Lung (tissue), 11 donors: ENCODE measurements at regions not wholly inside any gene's neighbourhood (a gene's known extent, or its start where the extent isn't known, plus 50 kb on each side); places are given as distances from the start of the nearest gene placed in this dataset.

Experiments
- ATAC-seq: fragments of 200-7000 bp; cut with Tn5 transposase; one replicate; pipeline ENCODE4 v1.9.1; 2020; ENCODE audit warnings: moderate number of reproducible peaks; ENCODE audit not compliant: insufficient read depth, low FRiP score
- DNase-seq, 3 donors: peaks; one replicate each; pipeline ENCODE4 v3.0.0-alpha.2; 2013 to 2017
- H3K27ac ChIP-seq, 2 donors: one replicate each; pipeline ENCODE4 v1.5.1; 2013; ENCODE audit warnings: mild to moderate bottlenecking in 2 of 2, moderate library complexity in 2 of 2, control low read depth in 1 of 2, inconsistent platforms in 1 of 2, low read depth in 1 of 2, low read length in 1 of 2
- H3K27me3 ChIP-seq, 3 donors: one replicate each; pipeline ENCODE4 v1.5.1; 2013; ENCODE audit warnings: low read length in 2 of 3; ENCODE audit not compliant: control insufficient read depth in 3 of 3, insufficient read depth in 3 of 3
- H3K36me3 ChIP-seq, 4 donors: one replicate each; pipeline ENCODE4 v1.5.1; 2013; ENCODE audit warnings: low read length in 4 of 4, mild to moderate bottlenecking in 1 of 4, moderate library complexity in 1 of 4; ENCODE audit not compliant: control insufficient read depth in 4 of 4, insufficient read depth in 4 of 4
- H3K4me1 ChIP-seq, 5 donors: one replicate each; pipeline ENCODE4 v1.5.1; 2013; ENCODE audit warnings: low read length in 5 of 5, mild to moderate bottlenecking in 2 of 5, moderate library complexity in 1 of 5; ENCODE audit not compliant: control insufficient read depth in 5 of 5, insufficient read depth in 5 of 5
- H3K4me3 ChIP-seq: one replicate; pipeline ENCODE4 v1.5.1; 2013; ENCODE audit warnings: mild to moderate bottlenecking, control low read depth, moderate library complexity
- H3K9ac ChIP-seq, 2 donors: one replicate each; pipeline ENCODE4 v1.5.1; 2013; ENCODE audit warnings: low read length in 2 of 2, control low read depth in 1 of 2; ENCODE audit not compliant: insufficient read depth in 1 of 2
- H3K9me3 ChIP-seq, 4 donors: one replicate each; pipeline ENCODE4 v1.5.1; 2013; ENCODE audit warnings: low read length in 3 of 4, mild to moderate bottlenecking in 1 of 4, moderate library complexity in 1 of 4; ENCODE audit not compliant: control insufficient read depth in 4 of 4, insufficient read depth in 3 of 4
- WGBS, 2 donors: extraction: QIAGEN DNeasy Blood & Tissue Kit; methylation state at CpG; one replicate each; pipeline ENCODE4 v1.1.7; 2013; 5-methylcytosine and 5-hydroxymethylcytosine counted together
- TF ChIP-seq, protein P1 (sequence below): IDR thresholded peaks from 2 replicates; pipeline ENCODE4 v1.5.1; 2012; ENCODE audit warnings: mild to moderate bottlenecking; ENCODE audit errors: control extremely low read depth, extremely low read depth
- donor health status: control.
- donor health status: control.
- donor health status: Bipolar disorder and iron deficiency.
- donor health status: healthy.
- donor health status: DM: yes; HTN: yes; CAD: no.

- Histone ChIP-seq H3K9me3 (no peaks in the 10 kb centered on the region), H3K27ac (no peak overlapping the region), H3K9ac (peak overlapping the region in 1 of 2 donors; percentile 25), H3K36me3 (no peaks in the 10 kb centered on the region), H3K27me3 (peaks cover 0 to 6% (median 2%) of the 10 kb centered on the region in 3 donors), H3K4me3 (no peak overlapping the region), H3K4me1 (no peaks in the 10 kb centered on the region)
- ATAC-seq: no peak
- TF ChIP-seq, protein P1, sequence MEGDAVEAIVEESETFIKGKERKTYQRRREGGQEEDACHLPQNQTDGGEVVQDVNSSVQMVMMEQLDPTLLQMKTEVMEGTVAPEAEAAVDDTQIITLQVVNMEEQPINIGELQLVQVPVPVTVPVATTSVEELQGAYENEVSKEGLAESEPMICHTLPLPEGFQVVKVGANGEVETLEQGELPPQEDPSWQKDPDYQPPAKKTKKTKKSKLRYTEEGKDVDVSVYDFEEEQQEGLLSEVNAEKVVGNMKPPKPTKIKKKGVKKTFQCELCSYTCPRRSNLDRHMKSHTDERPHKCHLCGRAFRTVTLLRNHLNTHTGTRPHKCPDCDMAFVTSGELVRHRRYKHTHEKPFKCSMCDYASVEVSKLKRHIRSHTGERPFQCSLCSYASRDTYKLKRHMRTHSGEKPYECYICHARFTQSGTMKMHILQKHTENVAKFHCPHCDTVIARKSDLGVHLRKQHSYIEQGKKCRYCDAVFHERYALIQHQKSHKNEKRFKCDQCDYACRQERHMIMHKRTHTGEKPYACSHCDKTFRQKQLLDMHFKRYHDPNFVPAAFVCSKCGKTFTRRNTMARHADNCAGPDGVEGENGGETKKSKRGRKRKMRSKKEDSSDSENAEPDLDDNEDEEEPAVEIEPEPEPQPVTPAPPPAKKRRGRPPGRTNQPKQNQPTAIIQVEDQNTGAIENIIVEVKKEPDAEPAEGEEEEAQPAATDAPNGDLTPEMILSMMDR: no peak
- WGBS, 2 donors: 70 to 71% methylated on average over 8 of the region's 8 CpGs
- no peak for DNase-seq
These were observed 82.0 kb upstream of the EPHB3 start for GRCh38 chr3:184479426-184480126.

DNA sequence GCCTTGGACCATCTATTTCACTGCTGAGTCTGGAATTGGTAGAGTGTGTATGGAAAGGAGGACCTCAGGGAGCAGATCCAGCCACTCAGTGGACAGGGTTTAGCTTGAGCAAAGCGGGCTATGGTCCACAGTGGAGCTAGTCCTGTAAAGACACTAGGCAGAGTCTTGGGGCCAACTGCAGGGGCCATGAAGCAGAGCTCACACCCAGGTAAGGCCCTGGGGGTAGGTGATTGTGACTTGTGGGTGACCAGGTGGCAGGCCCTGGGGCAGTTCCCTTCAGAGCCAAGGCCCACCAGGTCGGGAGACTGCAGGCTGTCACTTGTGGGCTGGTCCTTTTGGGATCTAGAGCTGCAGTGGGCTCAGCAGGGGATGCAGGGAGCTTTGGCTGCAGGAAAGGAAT lies 80.8 kb upstream of the EPHB3 start:
- Histone ChIP-seq H3K9me3 (no peaks in the 10 kb centered on the region), H3K27me3 (peaks cover 0 to 6% (median 2%) of the 10 kb centered on the region in 3 donors), H3K4me1 (no peaks in the 10 kb centered on the region), H3K4me3 (no peak overlapping the region), H3K27ac (no peak overlapping the region), H3K9ac (no peak overlapping the region), H3K36me3 (no peaks in the 10 kb centered on the region)
- TF ChIP-seq, protein P1: no peak
- DNase-seq (no peak), ATAC-seq (no peak)
- WGBS, 2 donors: 88 to 97% methylated on average over 2 of the region's 2 CpGs

- Histone ChIP-seq H3K36me3 (no peaks in the 10 kb centered on the region), H3K27me3 (peaks cover 0 to 6% (median 2%) of the 10 kb centered on the region in 3 donors), H3K9ac (no peak overlapping the region), H3K27ac (no peak overlapping the region), H3K9me3 (no peaks in the 10 kb centered on the region), H3K4me3 (no peak overlapping the region), H3K4me1 (no peaks in the 10 kb centered on the region)
- 69 to 84% methylated on average over 7 of the region's 7 CpGs for WGBS, 2 donors
- TF ChIP-seq, protein P1: no peak
- ATAC-seq: no peak
- DNase-seq: no peak
These were observed 79.5 kb upstream of the EPHB3 start for GRCh38 chr3:184481984-184482671.
